ENCODE measurements at regions not wholly inside any gene's neighbourhood (a gene's known extent, or its start where the extent isn't known, plus 50 kb on each side); places are given as distances from the start of the nearest gene placed in this dataset.

DNA sequence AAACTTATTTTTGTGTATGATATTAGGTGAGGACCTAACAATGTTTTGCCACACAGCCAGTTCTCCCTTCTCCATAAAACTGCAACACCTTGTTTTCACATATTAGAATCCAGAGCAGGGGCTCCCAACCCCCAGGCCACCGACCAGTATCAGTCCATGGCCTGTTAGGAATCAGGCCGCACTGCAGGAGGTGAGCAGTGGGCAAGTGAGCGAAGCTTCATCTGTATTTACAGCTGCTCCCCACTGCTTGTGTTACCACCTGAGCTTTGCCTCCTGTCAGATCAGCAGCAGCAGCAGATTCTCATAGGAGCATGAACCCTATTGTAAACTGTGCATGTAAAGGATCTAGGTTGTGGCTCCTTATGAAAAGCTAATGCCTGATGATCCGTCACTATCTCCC lies 185.9 kb upstream of the NSMCE3 start:
- CTCF ChIA-PET, result no interaction called here
- Histone ChIP-seq H3K4me3 (ENCODE audit: low read depth, low read length) (no peak overlapping the region), H3K9me3 (ENCODE audit: control insufficient read depth, insufficient read depth, low read length) (no peaks in the 10 kb centered on the region), H3K27ac (ENCODE audit: low read depth, low read length) (no peak overlapping the region), H3K27me3 (ENCODE audit: control insufficient read depth, insufficient read depth, low read length) (peaks cover 2% of the 10 kb centered on the region)
- POLR2A ChIA-PET, result no interaction called here
- no peak for TF ChIP-seq CTCF (IDR thresholded peaks at IDR 0.05; ENCODE audit: low read depth, low read length)
- no peak for DNase-seq (ENCODE audit: low read depth, low spot score)

DNA sequence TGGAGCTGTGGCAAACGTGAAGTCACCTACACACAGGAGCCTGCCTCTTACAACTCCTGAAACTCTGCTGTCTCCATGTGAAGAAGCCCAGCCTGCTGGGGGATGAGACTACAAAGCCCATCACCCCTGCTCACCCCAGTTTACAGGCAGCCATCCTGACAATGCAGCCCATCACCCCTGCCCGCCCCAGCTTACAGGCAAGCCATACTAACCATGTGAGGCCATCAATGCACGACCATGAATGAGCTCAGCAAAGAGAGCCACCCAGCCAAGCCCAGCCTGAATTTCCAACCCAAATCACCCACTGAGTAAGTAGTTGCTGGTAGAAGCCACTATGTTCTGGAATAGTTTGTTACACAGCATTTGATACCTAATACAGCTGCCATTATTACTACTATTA lies 185.4 kb upstream of the NSMCE3 start:
- POLR2A ChIA-PET, result no interaction called here

GRCh38 chr15:29454506-29454905 lies 184.9 kb upstream of the NSMCE3 start:
- no peaks in the 10 kb centered on the region for H3K9me3 ChIP-seq (ENCODE audit: control insufficient read depth, insufficient read depth, low read length)
- H3K27me3 ChIP-seq (ENCODE audit: control insufficient read depth, insufficient read depth, low read length), result peaks cover 2% of the 10 kb centered on the region
- ChIA-PET CTCF (no interaction called here), POLR2A (no interaction called here)
- H3K27ac ChIP-seq (ENCODE audit: low read depth, low read length), result no peak overlapping the region
- TF ChIP-seq CTCF (IDR thresholded peaks at IDR 0.05; ENCODE audit: low read depth, low read length), result no peak
- DNase-seq (ENCODE audit: low read depth, low spot score), result no peak
- no peak overlapping the region for H3K4me3 ChIP-seq (ENCODE audit: low read depth, low read length)

More for the DNA sequence above, 185.4 kb upstream of the NSMCE3 start:
- H3K9me3 ChIP-seq (ENCODE audit: control insufficient read depth, insufficient read depth, low read length), result no peaks in the 10 kb centered on the region
- DNase-seq (ENCODE audit: low read depth, low spot score), result no peak
- H3K27ac ChIP-seq (ENCODE audit: low read depth, low read length), result no peak overlapping the region
- H3K4me3 ChIP-seq (ENCODE audit: low read depth, low read length), result no peak overlapping the region
- peaks cover 2% of the 10 kb centered on the region for H3K27me3 ChIP-seq (ENCODE audit: control insufficient read depth, insufficient read depth, low read length)
- TF ChIP-seq CTCF (IDR thresholded peaks at IDR 0.05; ENCODE audit: low read depth, low read length), result no peak
- CTCF ChIA-PET, result no interaction called here

DNA sequence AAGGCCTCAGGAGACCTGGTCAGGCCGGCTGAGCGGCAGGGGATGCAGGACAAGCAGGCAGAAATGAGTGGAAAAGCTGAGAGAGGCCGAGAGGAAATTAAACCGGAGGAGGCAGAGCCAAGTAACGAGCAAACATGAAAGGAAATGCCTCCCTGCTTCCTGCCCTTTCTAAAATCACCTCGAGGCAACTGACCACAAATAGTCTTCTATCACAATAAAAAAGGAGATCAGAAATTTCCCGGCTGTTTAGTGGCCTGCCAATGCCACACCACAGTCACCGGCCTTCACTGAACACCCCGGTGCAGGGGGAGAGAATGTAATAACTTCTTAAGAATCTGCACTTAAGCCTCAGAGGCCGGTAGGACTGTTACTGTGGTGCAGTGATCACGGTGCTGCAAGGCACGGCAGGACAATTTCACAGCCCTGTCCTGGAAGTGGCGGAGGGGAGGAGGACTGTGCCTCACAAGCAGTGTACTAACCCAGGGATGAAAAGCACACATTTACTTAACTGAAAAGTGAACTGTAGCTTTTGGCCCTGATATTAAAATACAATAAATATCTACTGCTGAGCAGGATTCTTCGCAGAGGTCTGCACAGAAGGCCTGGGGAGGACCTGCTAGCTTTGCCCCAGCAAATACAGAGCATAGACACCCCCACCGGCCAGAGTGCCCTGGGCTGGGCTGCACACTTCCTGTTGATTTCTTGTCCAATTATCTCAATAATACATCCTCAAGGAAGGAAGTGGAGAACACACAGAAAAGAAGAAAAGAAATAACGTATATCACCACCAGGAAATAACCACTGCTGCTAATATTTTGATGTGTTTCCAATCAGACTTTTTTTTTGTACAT lies 183.5 kb upstream of the NSMCE3 start:
- Histone ChIP-seq H3K27ac (ENCODE audit: low read depth, low read length) (no peak overlapping the region), H3K27me3 (ENCODE audit: control insufficient read depth, insufficient read depth, low read length) (peaks cover 2% of the 10 kb centered on the region), H3K9me3 (ENCODE audit: control insufficient read depth, insufficient read depth, low read length) (no peaks in the 10 kb centered on the region), H3K4me3 (ENCODE audit: low read depth, low read length) (no peak overlapping the region)
- ChIA-PET CTCF (no interaction called here), POLR2A (no interaction called here)
- DNase-seq (ENCODE audit: low read depth, low spot score), result no peak
- TF ChIP-seq CTCF (IDR thresholded peaks at IDR 0.05; ENCODE audit: low read depth, low read length), result no peak

GRCh38 chr15:29451201-29451781 lies 181.7 kb upstream of the NSMCE3 start:
- Histone ChIP-seq H3K27me3 (ENCODE audit: control insufficient read depth, insufficient read depth, low read length) (no peaks in the 10 kb centered on the region), H3K4me3 (ENCODE audit: low read depth, low read length) (no peak overlapping the region), H3K27ac (ENCODE audit: low read depth, low read length) (no peak overlapping the region), H3K9me3 (ENCODE audit: control insufficient read depth, insufficient read depth, low read length) (no peaks in the 10 kb centered on the region)
- POLR2A ChIA-PET, result no interaction called here
- no peak for DNase-seq (ENCODE audit: low read depth, low spot score)
- CTCF ChIA-PET, result no interaction called here
- TF ChIP-seq CTCF (IDR thresholded peaks at IDR 0.05; ENCODE audit: low read depth, low read length), result peak; percentile 14; the same call in 1 of the 2 replicates
